Kidney (tissue), 13 donors: ENCODE measurements at regions not wholly inside any gene's neighbourhood (a gene's known extent, or its start where the extent isn't known, plus 50 kb on each side); places are given as distances from the start of the nearest gene placed in this dataset.

Experiments
- DNase-seq, 5 donors: peaks; one replicate each; pipeline ENCODE4 v3.0.0-alpha.2; 2013 to 2020
- FAIRE-seq: peaks from 2 replicates; lab custom pipeline; 2012; peaks lifted over from hg19 to GRCh38; lab: Jason Lieb, UNC
- H3K27ac ChIP-seq, 2 donors: one replicate each; pipeline ENCODE4 v1.7.0; 2013; ENCODE audit warnings: low read depth in 2 of 2, low read length in 2 of 2, inconsistent platforms in 1 of 2
- H3K27me3 ChIP-seq: one replicate; pipeline ENCODE4 v1.7.1; 2013; ENCODE audit warnings: low read length, inconsistent platforms; ENCODE audit not compliant: control insufficient read depth, insufficient read depth
- H3K36me3 ChIP-seq, 3 donors: one replicate each; pipeline versions ENCODE4 v1.7.0 to v1.7.1; 2013; ENCODE audit warnings: low read length in 3 of 3, control low read depth in 1 of 3, inconsistent platforms in 1 of 3; ENCODE audit not compliant: insufficient read depth in 3 of 3, control insufficient read depth in 2 of 3
- H3K4me1 ChIP-seq, 3 donors: one replicate each; pipeline versions ENCODE4 v1.7.0 to v1.7.1; 2013; ENCODE audit warnings: low read length in 3 of 3, inconsistent platforms in 1 of 3, low read depth in 1 of 3; ENCODE audit not compliant: control insufficient read depth in 2 of 3, insufficient read depth in 2 of 3
- H3K4me3 ChIP-seq, 3 donors: one replicate each; pipeline versions ENCODE4 v1.7.0 to v1.8.1; 2013; ENCODE audit warnings: low read length in 3 of 3, control low read depth in 1 of 3, inconsistent platforms in 1 of 3
- H3K9ac ChIP-seq, 3 donors: one replicate each; pipeline versions ENCODE4 v1.7.0 to v1.7.1; 2013; ENCODE audit warnings: low read length in 3 of 3, control low read depth in 1 of 3, inconsistent platforms in 1 of 3
- H3K9me3 ChIP-seq, 3 donors: one replicate each; pipeline versions ENCODE4 v1.7.0 to v1.7.1; 2013; ENCODE audit warnings: low read length in 3 of 3, control low read depth in 1 of 3, inconsistent platforms in 1 of 3; ENCODE audit not compliant: control insufficient read depth in 2 of 3, insufficient read depth in 1 of 3
- intact Hi-C: fragments of 100-400 bp; cut with DNase I; formaldehyde crosslinking; loops from one replicate; pipeline ENCODE4 v1.11.1; 2022
- TF ChIP-seq, protein P1 (sequence below): IDR thresholded peaks from 3 replicates; pipeline ENCODE4 v1.5.1; 2012; ENCODE audit warnings: mild to moderate bottlenecking, moderate library complexity, borderline replicate concordance; ENCODE audit not compliant: insufficient read depth; ENCODE audit errors: extremely low read depth
- donor health status: control.
- donor health status: control.
- donor health status: control.
- donor health status: control.
- donor health status: control.
- donor health status: DM: yes; HTN: yes; CAD: no.
- donor health status: Normal renal cell carcinoma (clear cell type).

DNA sequence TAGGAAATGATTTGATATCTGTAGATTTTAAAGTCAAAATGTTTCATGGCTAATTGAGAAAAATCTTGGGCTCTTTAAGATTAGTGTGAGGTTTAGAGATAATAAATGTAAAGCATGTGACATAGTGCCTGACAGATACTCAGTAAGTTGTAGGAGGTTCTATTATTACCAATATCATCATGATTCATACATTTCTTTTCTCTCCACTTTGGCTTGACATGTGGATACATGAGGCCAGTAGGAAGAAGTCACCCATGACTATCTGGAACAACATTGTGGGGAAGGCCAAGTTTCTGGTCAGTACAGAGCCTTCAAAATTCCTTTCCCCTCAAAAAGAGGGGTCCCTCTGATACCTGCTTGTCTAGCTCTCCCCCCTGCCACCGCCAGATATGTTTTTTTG lies 91.2 kb upstream of the SORBS2 start:
- Histone ChIP-seq H3K4me1 (no peaks in the 10 kb centered on the region), H3K4me3 (no peak overlapping the region), H3K36me3 (no peaks in the 10 kb centered on the region), H3K9ac (no peak overlapping the region), H3K27ac (no peak overlapping the region), H3K9me3 (no peaks in the 10 kb centered on the region), H3K27me3 (no peaks in the 10 kb centered on the region)
- TF ChIP-seq, protein P1, sequence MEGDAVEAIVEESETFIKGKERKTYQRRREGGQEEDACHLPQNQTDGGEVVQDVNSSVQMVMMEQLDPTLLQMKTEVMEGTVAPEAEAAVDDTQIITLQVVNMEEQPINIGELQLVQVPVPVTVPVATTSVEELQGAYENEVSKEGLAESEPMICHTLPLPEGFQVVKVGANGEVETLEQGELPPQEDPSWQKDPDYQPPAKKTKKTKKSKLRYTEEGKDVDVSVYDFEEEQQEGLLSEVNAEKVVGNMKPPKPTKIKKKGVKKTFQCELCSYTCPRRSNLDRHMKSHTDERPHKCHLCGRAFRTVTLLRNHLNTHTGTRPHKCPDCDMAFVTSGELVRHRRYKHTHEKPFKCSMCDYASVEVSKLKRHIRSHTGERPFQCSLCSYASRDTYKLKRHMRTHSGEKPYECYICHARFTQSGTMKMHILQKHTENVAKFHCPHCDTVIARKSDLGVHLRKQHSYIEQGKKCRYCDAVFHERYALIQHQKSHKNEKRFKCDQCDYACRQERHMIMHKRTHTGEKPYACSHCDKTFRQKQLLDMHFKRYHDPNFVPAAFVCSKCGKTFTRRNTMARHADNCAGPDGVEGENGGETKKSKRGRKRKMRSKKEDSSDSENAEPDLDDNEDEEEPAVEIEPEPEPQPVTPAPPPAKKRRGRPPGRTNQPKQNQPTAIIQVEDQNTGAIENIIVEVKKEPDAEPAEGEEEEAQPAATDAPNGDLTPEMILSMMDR = no peak
- DNase-seq (no peak), FAIRE-seq (no peak)
- intact Hi-C loops = no loop called here

DNA sequence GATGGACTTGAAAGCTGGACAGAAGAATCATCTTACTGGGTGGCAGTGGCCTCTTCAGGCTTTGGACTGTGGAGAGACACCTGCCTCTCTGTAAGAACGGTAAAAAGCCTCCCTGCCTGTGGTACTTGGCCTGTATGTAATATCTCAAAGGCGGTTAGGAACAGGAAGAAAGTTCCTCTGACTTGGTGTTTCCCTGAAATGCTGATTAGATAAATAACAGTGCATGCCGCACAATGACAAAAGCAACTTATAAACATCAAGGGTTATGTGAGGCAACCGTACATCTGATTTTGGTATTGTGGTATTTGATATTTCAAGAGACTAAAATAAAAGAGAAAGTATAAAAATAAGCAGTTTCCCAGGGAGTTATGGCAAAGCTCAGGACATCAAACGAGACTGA lies 92.4 kb upstream of the SORBS2 start:
- FAIRE-seq (no peak), DNase-seq (no peak)
- Histone ChIP-seq H3K27me3 (no peaks in the 10 kb centered on the region), H3K4me3 (no peak overlapping the region), H3K9ac (no peak overlapping the region), H3K9me3 (no peaks in the 10 kb centered on the region), H3K36me3 (no peaks in the 10 kb centered on the region), H3K27ac (no peak overlapping the region), H3K4me1 (no peaks in the 10 kb centered on the region)
- TF ChIP-seq, protein P1 = no peak
- intact Hi-C loops = no loop called here

DNA sequence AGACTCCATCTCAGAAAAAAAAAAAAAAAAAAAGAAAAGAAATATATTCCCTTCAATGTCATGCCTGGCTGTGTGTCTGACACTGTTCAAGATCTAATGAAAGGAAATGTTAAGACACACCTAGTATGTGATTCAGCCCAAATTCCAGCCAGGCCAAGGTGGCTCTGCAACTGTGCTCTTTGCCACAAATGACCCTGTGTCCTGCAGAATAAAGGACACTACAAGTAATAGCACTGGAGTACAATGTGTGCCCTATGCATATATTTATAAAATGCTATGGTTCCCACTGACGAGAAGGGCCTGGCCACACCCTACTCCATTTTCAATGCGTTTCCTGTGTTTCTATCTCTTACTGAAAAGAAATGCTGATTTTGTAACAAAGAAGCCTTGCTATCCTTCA lies 98.0 kb upstream of the SORBS2 start:
- no peak overlapping the region for H3K9ac ChIP-seq
- H3K9me3 ChIP-seq = no peaks in the 10 kb centered on the region
- no peaks in the 10 kb centered on the region for H3K4me1 ChIP-seq
- intact Hi-C loops = no loop called here
- no peak for FAIRE-seq
- no peak overlapping the region for H3K27ac ChIP-seq
- DNase-seq = no peak
- H3K27me3 ChIP-seq = no peaks in the 10 kb centered on the region
- TF ChIP-seq, protein P1 = no peak
- H3K4me3 ChIP-seq = no peak overlapping the region
- no peaks in the 10 kb centered on the region for H3K36me3 ChIP-seq

DNA sequence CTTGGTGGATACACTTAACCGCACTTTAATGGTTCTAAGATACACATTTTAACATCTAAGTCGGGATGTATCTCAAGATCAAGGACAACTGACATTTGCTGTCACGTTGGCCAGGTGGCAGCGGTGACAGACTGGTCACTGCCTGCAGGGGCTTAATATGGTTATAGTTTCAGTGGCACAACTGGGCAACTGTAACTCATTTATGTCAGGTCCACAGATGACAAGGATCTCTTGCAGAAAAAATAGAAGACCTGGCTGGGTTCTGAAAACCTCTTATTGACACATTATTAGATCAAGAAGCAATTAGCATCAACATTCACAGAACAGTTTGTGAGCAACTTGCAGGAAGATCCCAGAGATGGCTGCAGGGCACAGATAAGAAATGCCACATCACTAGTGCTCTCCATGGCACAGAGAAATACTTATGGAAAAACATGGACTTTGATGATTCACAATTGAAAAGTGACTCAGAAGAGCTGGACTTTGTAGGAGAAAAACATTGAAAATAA lies 99.6 kb upstream of the SORBS2 start:
- intact Hi-C loops = no loop called here
- FAIRE-seq (no peak), DNase-seq (no peak)
- Histone ChIP-seq H3K36me3 (no peaks in the 10 kb centered on the region), H3K4me3 (no peak overlapping the region), H3K27me3 (no peaks in the 10 kb centered on the region), H3K9me3 (no peaks in the 10 kb centered on the region), H3K27ac (no peak overlapping the region), H3K9ac (no peak overlapping the region), H3K4me1 (no peaks in the 10 kb centered on the region)
- TF ChIP-seq, protein P1 = no peak
